HepG2 (cell line): ENCODE measurements at regions not wholly inside any gene's neighbourhood (a gene's known extent, or its start where the extent isn't known, plus 50 kb on each side); places are given as distances from the start of the nearest gene placed in this dataset.

Experiments
- EP300 ChIP-seq, 3 experiments: sonication (generic) in 1 of 3; formaldehyde crosslinking in 1 of 3; IDR thresholded peaks; 2 replicates each; pipeline versions ENCODE4 v1.5.1 to v1.6.1; 2011 to 2020; ENCODE audit warnings: low read depth in 2 of 3, low read length in 2 of 3, borderline replicate concordance in 1 of 3, improper control_type of control experiment in 1 of 3, mild to moderate bottlenecking in 1 of 3, missing genetic modification reagents in 1 of 3, moderate library complexity in 1 of 3
- POLR2AphosphoS5 ChIP-seq: IDR thresholded peaks from 2 replicates; pipeline ENCODE4 v1.6.1; 2012; ENCODE audit warnings: low read depth, low read length

DNA sequence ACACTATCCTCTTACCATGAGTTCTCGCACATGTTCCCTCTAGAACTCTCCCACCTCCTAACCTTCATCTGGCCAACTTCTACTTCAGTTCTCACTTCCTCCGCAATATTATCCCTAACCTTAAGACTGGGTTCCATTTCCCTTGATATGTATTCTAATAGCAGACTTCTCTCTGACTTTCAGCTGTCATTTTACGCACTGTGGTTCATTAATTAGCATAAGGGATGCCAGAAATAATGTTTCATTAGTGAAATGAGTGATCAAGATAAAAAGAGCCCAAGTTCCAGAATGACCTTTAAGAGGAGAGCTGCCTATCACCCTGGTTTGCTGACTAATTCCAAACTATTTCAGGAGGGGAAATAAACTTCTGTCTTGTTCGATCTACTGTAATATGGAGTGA, 108.6 kb upstream of the CCDC150 start:
- TF ChIP-seq EP300 (IDR thresholded peaks at IDR 0.05; ENCODE audit: low read depth in 2 of 2, low read length in 2 of 2), result no peak
- no peak for TF ChIP-seq EP300 (CRISPR knock-in tag; IDR thresholded peaks at IDR 0.05; ENCODE audit: borderline replicate concordance)
- TF ChIP-seq POLR2AphosphoS5, result no peak
